ENCODE measurements at regions not wholly inside any gene's neighbourhood (a gene's known extent, or its start where the extent isn't known, plus 50 kb on each side); places are given as distances from the start of the nearest gene placed in this dataset.
"Not testable (repeated sequence)": the region's sequence is repeated elsewhere in the genome, so short reads cannot be mapped to it uniquely, and the experiment has no call there.

- DNase-seq (ENCODE audit: low spot score) = no peak
These were observed 109.2 kb upstream of the RAB12 start for GRCh38 chr18:8499810-8500675.

DNA sequence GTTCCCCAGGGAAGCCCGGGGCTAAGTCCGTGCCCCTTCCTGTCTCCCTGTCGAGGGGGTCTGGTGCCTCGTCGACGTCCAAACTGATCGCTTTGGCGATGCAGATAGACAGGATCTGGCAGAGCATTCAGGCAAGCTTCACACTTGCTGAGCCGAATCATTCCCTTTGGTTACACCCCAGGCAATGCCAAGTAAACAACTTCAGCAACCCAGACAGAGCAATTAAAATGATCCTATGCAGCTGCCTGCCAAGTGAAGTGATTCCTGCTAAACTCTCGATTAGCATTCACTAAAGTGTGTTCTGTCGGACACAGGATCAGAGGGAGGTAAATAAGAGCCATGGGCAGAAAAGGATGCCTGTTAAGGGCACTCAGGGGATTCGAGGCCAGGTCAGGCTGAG lies 108.2 kb upstream of the RAB12 start:
- no peak for DNase-seq (ENCODE audit: low spot score)

- no peak for DNase-seq (ENCODE audit: low spot score)
These were observed 106.0 kb upstream of the RAB12 start for GRCh38 chr18:8503248-8503647.

- DNase-seq (ENCODE audit: low spot score) = no peak
These were observed 104.8 kb upstream of the RAB12 start for GRCh38 chr18:8504424-8504823.

DNA sequence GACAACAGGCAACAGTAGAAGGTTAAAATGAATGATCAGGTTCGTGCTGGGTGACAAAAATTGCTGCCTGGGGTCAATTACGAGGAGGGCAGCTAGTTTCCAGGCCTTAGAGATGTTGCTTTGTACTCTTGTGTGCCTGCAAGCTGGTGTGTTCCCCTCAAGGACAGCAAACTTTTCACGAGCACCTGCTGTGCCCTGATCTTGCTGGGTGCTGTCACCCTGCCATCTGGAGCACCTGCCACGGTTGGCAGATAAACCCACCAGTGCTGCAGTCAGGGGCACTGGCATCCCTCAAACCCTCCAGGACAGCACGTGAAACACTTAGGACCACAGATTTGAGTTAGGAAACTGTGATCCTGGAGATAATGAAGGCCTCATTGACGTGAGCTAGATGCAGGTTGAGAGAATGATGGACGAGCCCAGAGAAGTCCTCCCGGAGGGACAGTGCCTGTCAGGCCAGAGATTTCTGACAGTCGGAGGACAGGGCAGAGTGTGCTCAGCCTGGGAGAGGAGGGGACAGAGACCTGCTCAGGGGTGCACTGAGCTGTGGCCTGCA lies 104.3 kb upstream of the RAB12 start:
- DNase-seq (ENCODE audit: low spot score) = no peak

DNA sequence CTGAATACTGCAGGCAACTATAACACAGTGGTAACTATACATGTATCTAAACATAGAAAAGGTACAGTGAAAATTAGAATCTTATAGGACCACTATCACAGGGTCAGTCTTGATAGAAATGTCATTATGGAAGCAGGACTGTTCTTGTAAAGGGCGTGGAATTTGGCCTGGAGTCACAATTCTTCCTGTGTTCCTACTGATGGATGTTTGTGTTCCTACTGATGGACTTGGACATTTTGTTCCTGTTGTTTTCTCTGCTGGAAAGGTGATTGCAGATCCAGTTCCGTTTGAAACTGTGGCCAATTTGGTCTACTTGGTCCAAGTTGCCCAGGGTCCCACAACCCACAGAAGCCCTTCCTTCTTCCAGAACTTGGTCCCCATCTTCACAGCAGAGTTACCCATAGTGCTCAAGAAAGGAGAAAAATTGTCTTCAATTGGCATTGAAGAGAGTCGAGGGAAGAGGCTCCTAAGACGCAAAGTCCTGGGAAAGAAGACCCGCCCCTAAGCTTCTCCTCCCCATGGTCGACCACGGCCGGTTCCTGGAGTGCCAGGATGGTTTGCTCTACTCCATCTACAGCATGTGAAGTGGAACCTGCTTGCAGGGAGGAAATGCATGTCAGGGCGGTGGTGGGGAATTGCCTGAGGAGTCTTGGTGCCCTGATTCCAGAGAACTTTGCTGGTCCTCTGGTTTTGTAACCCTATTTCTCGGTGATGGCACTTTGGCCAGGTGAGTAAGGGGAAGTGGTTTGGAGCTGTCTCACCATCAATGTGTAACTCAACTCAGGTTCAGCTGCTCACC lies 102.8 kb upstream of the RAB12 start:
- DNase-seq (ENCODE audit: low spot score) = no peak

DNA sequence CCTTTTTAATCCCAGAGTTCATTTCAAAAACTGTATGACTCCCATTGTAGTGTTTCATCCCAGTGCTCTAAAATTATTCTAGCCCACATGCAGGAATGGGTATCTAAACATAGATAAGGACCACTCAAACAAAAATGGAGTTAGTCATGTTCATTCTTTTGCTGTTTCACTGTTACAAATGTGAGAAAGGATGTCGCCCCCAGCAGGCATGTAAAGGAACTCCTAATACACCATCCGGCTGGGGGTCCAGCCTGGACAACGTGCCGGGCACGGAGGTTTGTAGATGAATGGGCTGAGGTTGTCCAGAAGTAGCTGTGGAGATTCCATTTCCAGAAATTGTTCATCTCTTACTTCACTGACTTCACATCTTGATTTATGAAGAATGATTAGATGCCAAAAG lies 101.9 kb upstream of the RAB12 start:
- DNase-seq (ENCODE audit: low spot score) = no peak

GRCh38 chr18:8507915-8508705 lies 101.1 kb upstream of the RAB12 start:
- DNase-seq (ENCODE audit: low spot score) = no peak

- no peak for DNase-seq (ENCODE audit: low spot score)
These were observed 96.0 kb upstream of the RAB12 start for GRCh38 chr18:8513249-8513648.

- no peak for DNase-seq (ENCODE audit: low spot score)
These were observed 94.8 kb upstream of the RAB12 start for GRCh38 chr18:8514409-8514808.

DNA sequence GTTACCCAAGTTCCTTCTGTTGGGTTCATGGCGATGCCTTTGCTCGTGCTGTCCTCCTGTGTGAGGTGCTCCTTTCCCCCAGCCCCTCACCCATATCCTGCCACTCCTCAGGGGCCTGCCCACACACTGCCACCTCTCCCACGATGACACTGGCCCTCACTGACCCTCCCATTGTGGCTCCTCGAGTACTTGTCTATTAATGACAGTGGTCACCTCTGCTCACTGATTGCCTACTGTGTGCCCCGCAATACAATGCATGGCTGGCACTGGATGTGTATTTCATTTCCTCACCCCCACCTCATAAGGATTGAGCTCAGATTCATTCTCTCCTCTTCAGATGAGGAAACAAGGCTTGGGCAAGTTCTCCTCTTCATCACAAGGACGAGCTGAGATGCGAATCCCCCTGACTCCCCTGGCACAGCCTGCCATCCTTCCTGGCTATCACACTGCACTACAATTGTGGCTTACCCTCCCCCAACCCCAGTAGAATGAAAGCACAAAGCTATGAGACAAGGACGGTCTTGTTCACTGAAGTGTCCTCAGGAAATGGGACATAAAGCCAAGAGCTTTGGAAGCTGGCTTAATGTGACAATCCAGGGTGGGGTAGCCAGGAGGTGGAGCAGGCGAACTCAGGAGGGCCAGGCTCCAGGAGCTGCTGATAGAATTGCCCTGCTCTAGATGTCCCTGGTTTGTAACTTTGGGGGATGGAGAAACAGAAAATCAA lies 93.9 kb upstream of the RAB12 start:
- no peak for DNase-seq (ENCODE audit: low spot score)

- DNase-seq (ENCODE audit: low spot score) = no peak
These were observed 92.6 kb upstream of the RAB12 start for GRCh38 chr18:8516371-8517250.

DNA sequence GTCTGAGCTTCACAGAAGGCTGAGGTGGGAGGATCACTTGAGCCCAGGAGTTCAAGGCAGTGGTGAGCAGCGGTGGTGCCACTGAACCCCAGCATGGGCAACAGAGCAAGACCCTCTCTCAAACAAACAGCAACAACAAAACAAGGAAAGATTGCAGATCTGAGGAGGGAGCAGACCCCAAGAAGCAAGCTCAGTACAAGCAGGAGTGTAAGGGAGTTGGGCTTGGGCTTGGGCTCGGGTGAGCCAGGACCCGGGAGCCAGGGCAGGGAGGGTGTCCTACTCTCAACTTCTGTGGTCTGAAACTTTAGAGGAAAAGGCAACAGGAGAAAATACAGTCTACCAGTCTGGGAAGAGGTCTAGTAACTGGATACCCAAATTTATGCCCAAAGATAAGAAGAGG lies 92.0 kb upstream of the RAB12 start:
- DNase-seq (ENCODE audit: low spot score) = no peak

DNA sequence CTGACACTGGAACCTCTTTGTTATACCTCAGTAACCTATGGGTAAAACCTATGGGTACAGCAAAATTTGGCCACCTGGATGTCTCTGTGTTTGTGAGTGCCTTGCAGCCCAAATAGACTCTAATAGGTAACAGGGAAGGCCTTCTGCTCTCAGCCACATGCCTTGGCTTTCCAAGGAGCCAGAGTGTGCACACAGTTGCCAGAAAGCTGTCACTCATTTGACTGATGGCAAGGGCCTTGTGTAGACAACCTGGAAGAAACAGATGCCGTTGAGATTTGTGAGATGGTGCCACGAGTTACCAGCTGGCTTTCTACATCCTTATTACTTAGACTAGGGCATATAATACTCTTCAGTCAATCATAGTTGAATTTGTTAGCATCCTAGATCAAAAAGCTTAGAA lies 90.1 kb upstream of the RAB12 start:
- no peak for DNase-seq (ENCODE audit: low spot score)

DNA sequence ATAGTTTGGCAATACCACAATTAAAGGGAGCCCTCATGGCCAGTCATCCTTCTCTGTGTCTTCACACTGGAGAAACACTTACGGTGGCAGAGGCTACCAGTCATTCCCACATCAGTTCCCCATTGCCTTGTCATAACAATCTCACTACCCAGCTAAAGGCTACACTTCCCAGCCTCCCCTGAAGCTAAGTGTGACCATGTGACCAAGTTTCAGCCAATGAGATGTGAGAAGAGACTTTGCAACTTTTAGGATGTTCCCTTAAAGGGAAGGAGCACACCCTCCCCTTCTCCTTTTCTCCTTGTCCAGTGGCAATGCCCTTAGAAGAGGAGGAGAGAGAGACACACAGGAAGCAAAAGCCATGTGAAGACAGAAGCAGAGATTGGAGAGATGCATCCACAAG lies 89.0 kb upstream of the RAB12 start:
- no peak for DNase-seq (ENCODE audit: low spot score)

DNA sequence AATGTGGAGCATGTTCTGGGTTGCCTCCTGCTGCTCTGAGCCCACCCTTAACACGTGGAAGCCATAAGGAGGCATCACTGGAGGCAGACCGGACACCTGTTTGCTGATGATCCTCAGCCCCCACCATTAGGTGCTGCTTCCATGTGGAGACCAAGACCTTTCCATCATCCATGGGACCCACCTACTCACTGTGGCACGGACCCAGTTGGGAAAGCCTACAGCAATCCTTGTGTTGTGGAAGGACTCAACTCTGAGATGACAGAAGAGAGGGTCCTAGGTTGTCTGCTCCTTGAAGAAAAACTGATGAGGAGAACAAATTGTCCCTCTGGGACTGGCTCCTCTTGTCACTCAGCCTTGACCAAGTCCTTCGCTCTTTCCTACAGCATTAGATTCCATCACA lies 86.5 kb upstream of the RAB12 start:
- DNase-seq (ENCODE audit: low spot score) = no peak

DNA sequence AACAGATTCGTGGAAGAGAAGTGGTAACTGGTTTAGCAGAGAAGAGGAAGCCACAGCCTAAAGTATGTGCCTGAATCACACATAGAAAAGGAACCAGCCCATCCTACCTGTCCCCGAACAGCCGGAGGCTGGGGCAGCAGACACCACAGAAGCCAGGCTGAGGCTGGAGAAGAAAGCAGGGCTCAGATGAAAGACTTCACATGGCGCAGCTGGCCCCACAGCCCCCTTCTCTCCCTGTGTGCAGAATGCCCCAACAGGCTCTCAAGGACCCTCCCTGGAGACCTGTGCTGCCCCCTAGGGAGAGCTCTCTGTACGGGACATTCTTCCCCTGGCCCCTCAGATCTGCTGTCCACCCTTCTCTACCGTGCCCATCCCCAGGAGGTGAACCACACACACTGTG lies 83.5 kb upstream of the RAB12 start:
- DNase-seq (ENCODE audit: low spot score) = no peak

- DNase-seq (ENCODE audit: low spot score) = no peak
These were observed 82.9 kb upstream of the RAB12 start for GRCh38 chr18:8526332-8526731.

DNA sequence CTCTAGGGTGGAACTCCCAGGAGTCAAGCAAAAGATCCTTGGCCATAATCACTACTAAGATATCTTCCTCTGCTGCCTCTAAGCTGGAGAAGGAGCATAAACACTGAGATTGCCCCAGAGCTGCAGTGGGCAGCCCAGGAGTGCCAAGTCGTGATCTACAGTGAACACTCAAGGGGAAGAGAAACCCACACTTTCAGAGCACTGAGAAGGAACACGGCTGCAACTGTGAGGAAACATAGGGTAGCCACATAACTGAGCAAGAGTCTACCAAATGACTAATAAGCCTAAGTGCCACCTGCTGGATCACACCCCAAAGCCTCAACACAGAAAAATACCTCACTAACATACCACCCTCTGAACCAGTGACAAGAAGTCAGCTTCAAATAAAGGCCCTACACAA lies 79.6 kb upstream of the RAB12 start:
- no peak for DNase-seq (ENCODE audit: low spot score)

- not testable (repeated sequence) for DNase-seq (ENCODE audit: low spot score)
These were observed 78.2 kb upstream of the RAB12 start for GRCh38 chr18:8531084-8531483.

DNA sequence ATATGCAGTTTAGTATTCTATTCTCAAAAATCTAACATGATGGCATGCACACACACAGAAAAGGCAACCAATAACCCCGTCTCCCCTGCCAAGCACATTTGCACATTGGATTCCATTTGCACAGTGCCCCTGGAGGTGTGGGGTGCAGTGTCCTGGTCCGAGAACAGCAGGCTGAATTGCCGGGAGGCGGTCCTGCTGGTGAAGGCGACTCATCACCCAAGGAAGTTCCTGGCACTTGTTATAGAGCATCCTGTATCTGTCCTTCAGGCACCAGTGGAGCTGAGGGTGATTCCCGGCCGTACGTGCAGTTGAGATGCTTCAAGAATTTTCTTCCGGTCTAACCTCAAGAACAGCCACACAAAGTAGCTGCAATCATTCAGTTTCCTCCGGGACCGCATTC lies 73.0 kb upstream of the RAB12 start:
- DNase-seq (ENCODE audit: low spot score) = no peak
